GM12878 (cell line): ENCODE measurements at regions not wholly inside any gene's neighbourhood (a gene's known extent, or its start where the extent isn't known, plus 50 kb on each side); places are given as distances from the start of the nearest gene placed in this dataset.
A peak's percentile ranks its signal among the peaks of the same experiment; 100 is the strongest.

Source experiments
- CEBPB ChIP-seq, 2 experiments: fragments of 150-350 bp in 1 of 2; IDR thresholded peaks; 2 replicates each; pipeline ENCODE4 v1.6.1; 2012 to 2014; ENCODE audit warnings: low read depth in 2 of 2, low read length in 2 of 2, borderline replicate concordance in 1 of 2, inconsistent platforms in 1 of 2
- DPF2 ChIP-seq: fragments of 450-650 bp; IDR thresholded peaks from 2 replicates; pipeline ENCODE4 v1.6.1; 2017; ENCODE audit warnings: mild to moderate bottlenecking
- KAT2A ChIP-seq: conservative IDR thresholded peaks from 2 replicates; pipeline ENCODE4 v1.6.1; 2011; ENCODE audit warnings: low read depth, low read length; ENCODE audit not compliant: control insufficient read depth
- KDM1A ChIP-seq: fragments of 200-600 bp; sonication (generic); IDR thresholded peaks from 2 replicates; pipeline ENCODE4 v1.6.1; 2016; ENCODE audit warnings: borderline replicate concordance
- KLF5 ChIP-seq: fragments of 450-650 bp; IDR thresholded peaks from 2 replicates; pipeline ENCODE4 v1.6.1; 2014; ENCODE audit warnings: mild to moderate bottlenecking; ENCODE audit not compliant: partially characterized antibody
- LARP7 ChIP-seq: fragments of 450-650 bp; IDR thresholded peaks from 2 replicates; pipeline ENCODE4 v1.6.1; 2017; ENCODE audit warnings: mild to moderate bottlenecking
- MXI1 ChIP-seq: fragments of 150-350 bp; IDR thresholded peaks from 2 replicates; pipeline ENCODE4 v1.6.1; 2011; ENCODE audit warnings: low read depth, mild to moderate bottlenecking, inconsistent platforms, low read length, improper control_type of control experiment
- NFIC ChIP-seq: IDR thresholded peaks from 2 replicates; pipeline ENCODE4 v1.6.1; 2012; ENCODE audit warnings: low read depth, mild to moderate bottlenecking, inconsistent platforms, low read length, moderate library complexity
- NFXL1 ChIP-seq: fragments of 450-650 bp; IDR thresholded peaks from 2 replicates; pipeline ENCODE4 v1.6.1; 2017; ENCODE audit warnings: antibody characterized with exemption, mild to moderate bottlenecking, borderline replicate concordance
- POLR2AphosphoS2 ChIP-seq: IDR thresholded peaks from 2 replicates; pipeline ENCODE4 v1.6.1; 2011; ENCODE audit warnings: low read depth, mild to moderate bottlenecking, low read length, improper control_type of control experiment, moderate library complexity
- RCOR1 ChIP-seq: conservative IDR thresholded peaks from 2 replicates; pipeline ENCODE4 v1.6.1; 2012; ENCODE audit warnings: low read depth, low read length, improper control_type of control experiment
- SREBF1 ChIP-seq: IDR thresholded peaks from 2 replicates; pipeline ENCODE4 v1.6.1; 2012; ENCODE audit warnings: mild to moderate bottlenecking, low read length
- SUZ12 ChIP-seq: fragments of 200-600 bp; sonication (generic); IDR thresholded peaks from one replicate; pipeline ENCODE4 v1.6.1; 2018; ENCODE audit warnings: antibody characterized with exemption, mild to moderate bottlenecking; ENCODE audit not compliant: unreplicated experiment
- ZBTB11 ChIP-seq: fragments of 450-650 bp; formaldehyde crosslinking; IDR thresholded peaks from 2 replicates; pipeline ENCODE4 v1.5.0; 2022; ENCODE audit warnings: mild to moderate bottlenecking, missing genetic modification characterization
- ZNF687 ChIP-seq: fragments of 450-650 bp; IDR thresholded peaks from 2 replicates; pipeline ENCODE4 v1.6.1; 2017; ENCODE audit warnings: mild to moderate bottlenecking, moderate library complexity
- TF ChIP-seq, protein P1 (sequence below): IDR thresholded peaks from 2 replicates; pipeline ENCODE4 v1.6.1; 2011; ENCODE audit warnings: low read depth, low read length, improper control_type of control experiment, borderline replicate concordance
- TF ChIP-seq, protein P2 (sequence below): IDR thresholded peaks from 2 replicates; pipeline ENCODE4 v1.6.1; 2012; ENCODE audit warnings: improper control_type of control experiment, low read depth, low read length; ENCODE audit not compliant: insufficient replicate concordance

DNA sequence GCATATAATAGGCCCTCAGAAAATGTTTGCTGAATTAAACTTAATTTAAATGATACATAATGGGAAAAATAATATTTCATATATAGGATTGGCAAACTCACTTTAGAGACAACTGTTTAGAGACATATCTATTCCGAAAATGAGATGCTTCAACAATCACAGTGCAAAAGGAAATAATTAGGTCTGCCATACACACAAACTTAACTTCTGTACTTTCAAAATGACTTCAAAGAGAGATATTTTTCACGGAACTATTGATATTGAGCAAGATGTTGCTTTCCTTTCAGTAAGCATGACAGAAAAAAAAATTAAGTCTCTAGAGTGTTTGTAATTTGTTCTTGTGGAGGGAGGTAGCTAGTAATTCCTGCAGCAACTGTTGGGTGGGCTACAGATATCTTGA lies 769.5 kb downstream of the TUSC7 start (continued):
- TF ChIP-seq KDM1A (no peak), ZBTB11 (CRISPR knock-in tag) (no peak), LARP7 (no peak), CEBPB (IDR thresholded peaks at IDR 0.05; ENCODE audit: borderline replicate concordance in 1 of 2, low read depth in 2 of 2, low read length in 2 of 2) (peak; percentile 59 to 71; a peak in 1 of 4 replicates), KLF5 (no peak), KAT2A (no peak), SUZ12 (no peak), NFIC (peak; percentile 70; the same call in 1 of the 2 replicates), SREBF1 (no peak), RCOR1 (0 out of 2 replicates have a peak, but pooled peaks have one; percentile 84), POLR2AphosphoS2 (no peak), ZNF687 (peak; percentile 82), NFXL1 (no peak), MXI1 (no peak; the same call in 1 of the 2 replicates), DPF2 (peak; percentile 96)
- TF ChIP-seq, protein P1, sequence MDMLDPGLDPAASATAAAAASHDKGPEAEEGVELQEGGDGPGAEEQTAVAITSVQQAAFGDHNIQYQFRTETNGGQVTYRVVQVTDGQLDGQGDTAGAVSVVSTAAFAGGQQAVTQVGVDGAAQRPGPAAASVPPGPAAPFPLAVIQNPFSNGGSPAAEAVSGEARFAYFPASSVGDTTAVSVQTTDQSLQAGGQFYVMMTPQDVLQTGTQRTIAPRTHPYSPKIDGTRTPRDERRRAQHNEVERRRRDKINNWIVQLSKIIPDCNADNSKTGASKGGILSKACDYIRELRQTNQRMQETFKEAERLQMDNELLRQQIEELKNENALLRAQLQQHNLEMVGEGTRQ = no peak
- TF ChIP-seq, protein P2, sequence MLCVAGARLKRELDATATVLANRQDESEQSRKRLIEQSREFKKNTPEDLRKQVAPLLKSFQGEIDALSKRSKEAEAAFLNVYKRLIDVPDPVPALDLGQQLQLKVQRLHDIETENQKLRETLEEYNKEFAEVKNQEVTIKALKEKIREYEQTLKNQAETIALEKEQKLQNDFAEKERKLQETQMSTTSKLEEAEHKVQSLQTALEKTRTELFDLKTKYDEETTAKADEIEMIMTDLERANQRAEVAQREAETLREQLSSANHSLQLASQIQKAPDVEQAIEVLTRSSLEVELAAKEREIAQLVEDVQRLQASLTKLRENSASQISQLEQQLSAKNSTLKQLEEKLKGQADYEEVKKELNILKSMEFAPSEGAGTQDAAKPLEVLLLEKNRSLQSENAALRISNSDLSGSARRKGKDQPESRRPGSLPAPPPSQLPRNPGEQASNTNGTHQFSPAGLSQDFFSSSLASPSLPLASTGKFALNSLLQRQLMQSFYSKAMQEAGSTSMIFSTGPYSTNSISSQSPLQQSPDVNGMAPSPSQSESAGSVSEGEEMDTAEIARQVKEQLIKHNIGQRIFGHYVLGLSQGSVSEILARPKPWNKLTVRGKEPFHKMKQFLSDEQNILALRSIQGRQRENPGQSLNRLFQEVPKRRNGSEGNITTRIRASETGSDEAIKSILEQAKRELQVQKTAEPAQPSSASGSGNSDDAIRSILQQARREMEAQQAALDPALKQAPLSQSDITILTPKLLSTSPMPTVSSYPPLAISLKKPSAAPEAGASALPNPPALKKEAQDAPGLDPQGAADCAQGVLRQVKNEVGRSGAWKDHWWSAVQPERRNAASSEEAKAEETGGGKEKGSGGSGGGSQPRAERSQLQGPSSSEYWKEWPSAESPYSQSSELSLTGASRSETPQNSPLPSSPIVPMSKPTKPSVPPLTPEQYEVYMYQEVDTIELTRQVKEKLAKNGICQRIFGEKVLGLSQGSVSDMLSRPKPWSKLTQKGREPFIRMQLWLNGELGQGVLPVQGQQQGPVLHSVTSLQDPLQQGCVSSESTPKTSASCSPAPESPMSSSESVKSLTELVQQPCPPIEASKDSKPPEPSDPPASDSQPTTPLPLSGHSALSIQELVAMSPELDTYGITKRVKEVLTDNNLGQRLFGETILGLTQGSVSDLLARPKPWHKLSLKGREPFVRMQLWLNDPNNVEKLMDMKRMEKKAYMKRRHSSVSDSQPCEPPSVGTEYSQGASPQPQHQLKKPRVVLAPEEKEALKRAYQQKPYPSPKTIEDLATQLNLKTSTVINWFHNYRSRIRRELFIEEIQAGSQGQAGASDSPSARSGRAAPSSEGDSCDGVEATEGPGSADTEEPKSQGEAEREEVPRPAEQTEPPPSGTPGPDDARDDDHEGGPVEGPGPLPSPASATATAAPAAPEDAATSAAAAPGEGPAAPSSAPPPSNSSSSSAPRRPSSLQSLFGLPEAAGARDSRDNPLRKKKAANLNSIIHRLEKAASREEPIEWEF = no peak
